H9 (cell line): ENCODE measurements at regions not wholly inside any gene's neighbourhood (a gene's known extent, or its start where the extent isn't known, plus 50 kb on each side); places are given as distances from the start of the nearest gene placed in this dataset.

Source experiments
- DNase-seq: peaks from one replicate; pipeline ENCODE4 v3.0.0-alpha.2; 2017
- H2AFZ ChIP-seq: one replicate; pipeline ENCODE4 v1.6.1; 2013; ENCODE audit warnings: mild to moderate bottlenecking, low read length, control low read depth, moderate library complexity
- H2AK5ac ChIP-seq: 2 replicates; pipeline ENCODE4 v1.6.1; 2013; ENCODE audit warnings: low read length, control low read depth, mixed read lengths; ENCODE audit not compliant: insufficient read length
- H2BK120ac ChIP-seq: one replicate; pipeline ENCODE4 v1.6.1; 2013; ENCODE audit warnings: low read depth, mild to moderate bottlenecking, low read length, control low read depth, inconsistent platforms; ENCODE audit not compliant: poor library complexity, severe bottlenecking
- H2BK12ac ChIP-seq: 2 replicates; pipeline ENCODE4 v1.6.1; 2013; ENCODE audit warnings: low read length, control low read depth, mixed read lengths, low read depth; ENCODE audit not compliant: insufficient read length
- H2BK15ac ChIP-seq: 2 replicates; pipeline ENCODE4 v1.6.1; 2013; ENCODE audit warnings: low read depth, low read length, control low read depth
- H2BK20ac ChIP-seq: one replicate; pipeline ENCODE4 v1.6.1; 2013; ENCODE audit warnings: low read depth, mild to moderate bottlenecking, low read length, control low read depth, inconsistent platforms; ENCODE audit not compliant: poor library complexity, severe bottlenecking
- H2BK5ac ChIP-seq: 2 replicates; pipeline ENCODE4 v1.6.1; 2013; ENCODE audit warnings: low read length, control low read depth, mixed read lengths; ENCODE audit not compliant: insufficient read length
- H3K14ac ChIP-seq: 2 replicates; pipeline ENCODE4 v1.6.1; 2013; ENCODE audit warnings: low read length, control low read depth; ENCODE audit not compliant: insufficient read depth
- H3K18ac ChIP-seq: 2 replicates; pipeline ENCODE4 v1.6.1; 2013; ENCODE audit warnings: low read depth, mild to moderate bottlenecking, mixed read lengths, low read length, control low read depth; ENCODE audit not compliant: insufficient read length
- H3K23ac ChIP-seq: 2 replicates; pipeline ENCODE4 v1.6.1; 2013; ENCODE audit warnings: low read length, control low read depth, mixed read lengths, low read depth; ENCODE audit not compliant: insufficient read length
- H3K23me2 ChIP-seq: 2 replicates; pipeline ENCODE4 v1.6.1; 2013; ENCODE audit warnings: low read depth, mild to moderate bottlenecking, mixed read lengths, low read length, control low read depth; ENCODE audit not compliant: insufficient read length, poor library complexity, severe bottlenecking
- H3K27ac ChIP-seq: 2 replicates; pipeline ENCODE4 v1.5.1; 2013; ENCODE audit warnings: low read length, control low read depth, mixed read lengths, low read depth; ENCODE audit not compliant: insufficient read length
- H3K27me3 ChIP-seq: 2 replicates; pipeline ENCODE4 v1.6.1; 2013; ENCODE audit warnings: low read length, control low read depth, inconsistent platforms; ENCODE audit not compliant: insufficient read depth
- H3K4ac ChIP-seq: 2 replicates; pipeline ENCODE4 v1.6.1; 2013; ENCODE audit warnings: low read depth, mild to moderate bottlenecking, control low read depth, inconsistent platforms, low read length, moderate library complexity
- H3K4me1 ChIP-seq: 2 replicates; pipeline ENCODE4 v1.6.1; 2013; ENCODE audit warnings: low read length, control low read depth, inconsistent platforms; ENCODE audit not compliant: insufficient read depth
- H3K4me2 ChIP-seq: 2 replicates; pipeline ENCODE4 v1.6.1; 2013; ENCODE audit warnings: low read length, control low read depth, mixed read lengths; ENCODE audit not compliant: insufficient read length, insufficient read depth
- H3K56ac ChIP-seq: 2 replicates; pipeline ENCODE4 v1.6.1; 2013; ENCODE audit warnings: low read depth, mild to moderate bottlenecking, mixed read lengths, low read length, control low read depth; ENCODE audit not compliant: insufficient read length
- H3K79me1 ChIP-seq: 2 replicates; pipeline ENCODE4 v1.6.1; 2013; ENCODE audit warnings: low read depth, mild to moderate bottlenecking, moderate library complexity, low read length, control low read depth, inconsistent platforms; ENCODE audit not compliant: insufficient read depth, poor library complexity, severe bottlenecking
- H3K79me2 ChIP-seq: 2 replicates; pipeline ENCODE4 v1.6.1; 2013; ENCODE audit warnings: low read length, control low read depth, inconsistent platforms; ENCODE audit not compliant: insufficient read depth
- H3K9ac ChIP-seq: 2 replicates; pipeline ENCODE4 v1.6.1; 2013; ENCODE audit warnings: low read length, control low read depth, mixed read lengths; ENCODE audit not compliant: insufficient read length; ENCODE audit errors: extremely low read depth
- H3K9me3 ChIP-seq: one replicate; pipeline ENCODE4 v1.6.1; 2013; ENCODE audit warnings: low read depth, low read length, inconsistent platforms; ENCODE audit not compliant: control insufficient read depth
- H3T11ph ChIP-seq: one replicate; pipeline ENCODE4 v1.6.1; 2013; ENCODE audit warnings: mild to moderate bottlenecking, low read length, control low read depth, inconsistent platforms
- H4K20me1 ChIP-seq: one replicate; pipeline ENCODE4 v1.6.1; 2013; ENCODE audit not compliant: control insufficient read depth, insufficient read length, insufficient read depth
- H4K5ac ChIP-seq: 2 replicates; pipeline ENCODE4 v1.6.1; 2013; ENCODE audit warnings: low read depth, mild to moderate bottlenecking, mixed read lengths, low read length, control low read depth; ENCODE audit not compliant: insufficient read length
- H4K8ac ChIP-seq: replicated peaks from 2 replicates; pipeline ENCODE4 v1.6.1; 2013; ENCODE audit warnings: low read length, control low read depth, mixed read lengths, low read depth; ENCODE audit not compliant: insufficient read length
- H4K91ac ChIP-seq: 2 replicates; pipeline ENCODE4 v1.6.1; 2013; ENCODE audit warnings: low read depth, mild to moderate bottlenecking, moderate library complexity, mixed read lengths, low read length, control low read depth; ENCODE audit not compliant: insufficient read length
- H3K27ac Mint-ChIP-seq, 3 experiments: 2 replicates in 2 of 3; 3 replicates in 1 of 3; pipeline ENCODE4 v1.8.0; 2020 to 2021; ENCODE audit warnings: mixed read lengths in 3 of 3, mild to moderate bottlenecking in 1 of 3, moderate library complexity in 1 of 3
- H3K27me3 Mint-ChIP-seq: 2 replicates; pipeline ENCODE4 v1.8.0; 2021; ENCODE audit warnings: low read depth, mild to moderate bottlenecking, moderate library complexity, mixed read lengths
- H3K36me3 Mint-ChIP-seq, 3 experiments: 2 replicates in 2 of 3; 3 replicates in 1 of 3; pipeline ENCODE4 v1.8.0; 2020 to 2021; ENCODE audit warnings: low read depth in 3 of 3, mixed read lengths in 3 of 3; ENCODE audit not compliant: insufficient read depth in 1 of 3
- H3K4me1 Mint-ChIP-seq, 2 experiments: 2 replicates each; pipeline ENCODE4 v1.8.0; 2020; ENCODE audit warnings: mixed read lengths in 2 of 2
- H3K4me3 Mint-ChIP-seq, 2 experiments: 2 replicates in 1 of 2; 3 replicates in 1 of 2; pipeline ENCODE4 v1.8.0; 2020 to 2021; ENCODE audit warnings: mild to moderate bottlenecking in 2 of 2, mixed read lengths in 2 of 2, moderate library complexity in 1 of 2
- H3K9me3 Mint-ChIP-seq, 2 experiments: 2 replicates in 1 of 2; 3 replicates in 1 of 2; pipeline ENCODE4 v1.8.0; 2020; ENCODE audit warnings: mild to moderate bottlenecking in 2 of 2, mixed read lengths in 2 of 2, moderate library complexity in 1 of 2
- CTCF ChIP-seq: fragments of 200-600 bp; sonication (generic); conservative IDR thresholded peaks from 3 replicates; pipeline ENCODE4 v1.8.0; 2021; ENCODE audit warnings: antibody characterized with exemption, mild to moderate bottlenecking
- WGBS: extraction: QIAGEN DNeasy Blood & Tissue Kit; methylation state at CpG from one replicate; pipeline ENCODE4 v1.1.7; 2013; ENCODE audit warnings: missing lambda C conversion rate, low lambda C conversion rate, mixed read lengths; ENCODE audit not compliant: insufficient read length; ENCODE audit errors: extremely low coverage; 5-methylcytosine and 5-hydroxymethylcytosine counted together

GRCh38 chr14:106488291-106488690 lies 961.9 kb downstream of the TMEM121 start:
- Mint-ChIP-seq H3K27me3 (no peaks in the 10 kb centered on the region), H3K36me3 (peaks cover 0 to 12% (median 8%) of the 10 kb centered on the region in 3 experiments; a peak in 6 of 7 replicates), H3K27ac (no peak overlapping the region), H3K9me3 (peaks cover 71 to 75% of the 10 kb centered on the region in 2 experiments), H3K4me1 (no peaks in the 10 kb centered on the region), H3K4me3 (no peak overlapping the region)
- Histone ChIP-seq H3K18ac (no peak overlapping the region), H2AK5ac (no peak overlapping the region), H2BK5ac (no peak overlapping the region), H3K27ac (no peak overlapping the region), H3K79me2 (no peaks in the 10 kb centered on the region), H3K79me1 (no peaks in the 10 kb centered on the region), H3K14ac (no peak overlapping the region), H4K8ac (no peak overlapping the region), H2BK12ac (no peak overlapping the region), H3K9ac (no peak overlapping the region), H3K4me1 (no peaks in the 10 kb centered on the region), H3T11ph (no peak overlapping the region), H4K91ac (no peak overlapping the region), H3K4ac (no peak overlapping the region), H4K5ac (no peak overlapping the region), H4K20me1 (no peaks in the 10 kb centered on the region), H3K23me2 (no peaks in the 10 kb centered on the region), H3K4me2 (no peak overlapping the region), H3K27me3 (no peaks in the 10 kb centered on the region), H3K9me3 (peaks cover 76% of the 10 kb centered on the region), H2AFZ (no peak overlapping the region), H2BK20ac (no peak overlapping the region), H2BK15ac (no peak overlapping the region), H3K23ac (no peak overlapping the region), H3K56ac (no peak overlapping the region), H2BK120ac (no peak overlapping the region)
- DNase-seq = no peak
- no peak for TF ChIP-seq CTCF
- WGBS = no CpG with 5 or more reads among the region's 1 CpG
